Activated T-cell treated with anti-CD3 and anti-CD28 coated beads, Interleukin-2, amount 50 U/mL, for 24 hours (primary cell): ENCODE measurements at regions not wholly inside any gene's neighbourhood (a gene's known extent, or its start where the extent isn't known, plus 50 kb on each side); places are given as distances from the start of the nearest gene placed in this dataset.
"Not testable (repeated sequence)": the region's sequence is repeated elsewhere in the genome, so short reads cannot be mapped to it uniquely, and the experiment has no call there.

Source experiments
- DNase-seq: peaks from one replicate; pipeline ENCODE4 v3.0.0-alpha.2; 2020
- H3K27ac Mint-ChIP-seq: 2 replicates; pipeline ENCODE4 v1.8.0; 2020; ENCODE audit warnings: mild to moderate bottlenecking, mixed read lengths
- H3K27me3 Mint-ChIP-seq: 2 replicates; pipeline ENCODE4 v1.8.0; 2020; ENCODE audit warnings: mixed read lengths
- H3K36me3 Mint-ChIP-seq: 2 replicates; pipeline ENCODE4 v1.8.0; 2020; ENCODE audit warnings: low read depth, mixed read lengths
- H3K4me1 Mint-ChIP-seq: 2 replicates; pipeline ENCODE4 v1.8.0; 2020; ENCODE audit warnings: low read depth, mixed read lengths
- H3K4me3 Mint-ChIP-seq: 2 replicates; pipeline ENCODE4 v1.8.0; 2020; ENCODE audit warnings: mild to moderate bottlenecking, moderate library complexity, mixed read lengths
- H3K9me3 Mint-ChIP-seq: 2 replicates; pipeline ENCODE4 v1.8.0; 2020; ENCODE audit warnings: mixed read lengths

DNA sequence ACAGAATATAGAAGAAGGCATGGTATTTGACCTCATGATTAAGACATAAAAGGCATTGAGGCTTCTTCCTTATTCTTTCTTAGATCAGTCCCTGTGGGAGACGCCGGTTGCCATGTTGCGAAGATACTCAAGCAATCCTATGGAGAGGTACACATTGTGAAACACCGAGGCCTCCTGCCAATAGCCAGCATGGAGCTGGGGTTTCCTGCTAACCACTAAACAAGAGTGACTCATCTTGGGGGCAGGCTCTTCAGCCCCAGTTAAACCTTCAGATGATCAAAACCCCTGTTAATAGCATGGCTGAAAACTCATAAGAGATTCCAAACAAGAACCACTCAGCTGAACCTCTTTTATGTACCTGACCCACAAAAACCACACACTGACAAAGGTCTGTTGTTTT is 478.8 kb downstream of the CD83 start:
- no peak overlapping the region for H3K27ac Mint-ChIP-seq
- H3K4me1 Mint-ChIP-seq, result peaks cover 16% of the 10 kb centered on the region
- no peak for DNase-seq
- H3K36me3 Mint-ChIP-seq, result no peaks in the 10 kb centered on the region
- H3K4me3 Mint-ChIP-seq, result no peak overlapping the region
- no peaks in the 10 kb centered on the region for H3K9me3 Mint-ChIP-seq
- H3K27me3 Mint-ChIP-seq, result no peaks in the 10 kb centered on the region

DNA sequence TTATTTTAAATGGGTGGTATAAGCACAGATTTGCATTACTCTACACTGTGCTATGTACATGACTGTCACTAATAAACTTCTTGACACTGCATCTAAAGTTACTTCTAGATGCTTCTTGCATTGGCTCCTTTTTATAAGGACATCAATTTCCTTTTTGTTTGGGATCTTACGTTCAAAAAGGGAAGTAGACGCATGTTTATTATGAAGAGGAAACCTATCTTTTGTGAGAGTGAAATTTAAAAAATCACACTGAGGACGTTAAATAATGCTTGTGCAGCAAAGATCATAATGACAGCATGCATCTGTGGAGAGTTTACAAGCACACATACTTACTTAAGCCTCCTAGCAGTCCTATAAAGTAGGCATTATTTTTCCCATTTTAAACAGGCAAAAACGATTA is 479.5 kb downstream of the CD83 start:
- DNase-seq, result no peak
- H3K9me3 Mint-ChIP-seq, result no peaks in the 10 kb centered on the region
- H3K4me3 Mint-ChIP-seq, result no peak overlapping the region
- no peak overlapping the region for H3K27ac Mint-ChIP-seq
- H3K4me1 Mint-ChIP-seq, result peaks cover 16% of the 10 kb centered on the region
- H3K27me3 Mint-ChIP-seq, result no peaks in the 10 kb centered on the region
- no peaks in the 10 kb centered on the region for H3K36me3 Mint-ChIP-seq

DNA sequence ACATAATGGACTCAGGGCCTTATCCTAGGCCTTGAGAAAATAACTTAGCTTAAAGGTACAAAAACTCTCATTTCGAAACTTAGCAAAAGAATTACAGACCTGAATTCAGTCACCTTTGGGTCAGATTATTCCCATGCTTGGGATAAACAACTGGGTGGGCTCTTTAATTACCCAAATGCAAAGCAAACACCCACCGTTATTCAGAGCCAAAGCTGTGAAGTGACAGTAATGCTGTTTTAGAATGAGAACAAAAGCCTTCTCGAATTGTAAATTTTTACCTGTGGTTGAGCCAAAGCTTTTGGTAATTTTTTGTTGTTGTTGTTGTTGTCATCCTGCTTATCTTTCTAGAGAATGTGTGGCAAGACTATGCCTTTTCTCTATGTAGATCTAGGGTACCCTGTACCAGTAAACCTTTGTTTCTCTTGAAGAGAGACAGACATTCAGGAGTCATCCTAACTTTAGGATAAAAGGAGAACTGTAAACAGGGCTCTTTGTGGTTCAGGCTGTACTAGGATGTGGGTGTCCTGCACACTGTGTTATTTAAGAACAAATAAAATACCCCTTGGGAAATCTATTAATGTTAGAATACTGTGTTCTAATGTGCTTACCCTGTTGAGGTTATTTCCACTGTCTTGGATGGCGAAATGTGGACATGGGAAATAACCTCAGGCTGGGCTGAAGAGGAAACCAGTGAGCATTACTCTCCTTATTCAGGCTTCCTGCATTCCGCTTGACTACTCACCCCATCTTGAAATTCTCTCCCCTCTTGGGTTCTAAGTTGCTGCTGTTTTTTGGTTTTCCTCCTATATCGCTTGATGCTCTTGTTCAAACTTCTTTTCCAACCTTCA is 480.7 kb downstream of the CD83 start:
- H3K36me3 Mint-ChIP-seq, result no peaks in the 10 kb centered on the region
- no peak overlapping the region for H3K4me3 Mint-ChIP-seq
- no peaks in the 10 kb centered on the region for H3K27me3 Mint-ChIP-seq
- H3K27ac Mint-ChIP-seq, result no peak overlapping the region
- H3K9me3 Mint-ChIP-seq, result no peaks in the 10 kb centered on the region
- peaks cover 16% of the 10 kb centered on the region for H3K4me1 Mint-ChIP-seq
- no peak for DNase-seq

DNA sequence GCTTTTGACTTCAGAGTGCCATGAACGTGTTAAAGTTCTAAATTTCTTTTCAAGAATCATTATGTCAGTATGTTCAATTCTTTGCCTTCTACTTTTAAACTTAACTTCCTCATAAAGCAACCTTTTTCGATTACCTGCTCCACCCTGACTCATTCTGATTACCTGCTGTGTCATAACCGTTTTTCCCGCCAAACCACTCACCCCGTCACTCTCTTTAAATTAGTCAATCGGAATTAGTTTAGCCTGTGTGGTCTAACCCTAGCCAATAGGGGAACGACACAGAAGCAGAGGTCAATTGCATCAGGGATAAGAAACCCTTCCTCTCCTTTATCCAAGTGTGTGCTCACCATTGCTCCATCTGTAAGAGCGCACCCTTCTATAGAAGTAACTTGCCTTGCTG is 482.7 kb downstream of the CD83 start:
- H3K9me3 Mint-ChIP-seq, result not testable (repeated sequence)

DNA sequence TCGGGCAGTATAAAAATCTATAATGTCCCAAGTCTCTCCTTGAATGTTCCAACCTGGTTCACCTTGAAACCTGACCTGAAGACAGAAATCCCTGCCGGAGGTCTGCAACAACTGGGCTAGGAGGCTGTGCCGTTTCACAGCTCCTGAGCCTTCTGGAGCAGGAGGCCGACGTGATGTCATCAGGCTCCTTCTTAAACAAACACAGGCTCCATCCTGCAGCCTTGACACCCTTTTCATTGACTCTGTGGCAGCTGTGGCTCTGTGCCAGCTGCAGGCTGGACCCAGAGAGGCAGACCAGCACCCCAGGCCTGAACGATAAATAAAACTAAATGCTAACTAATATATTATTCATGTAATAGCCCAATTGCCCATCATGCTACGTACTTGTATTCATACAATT is 483.9 kb downstream of the CD83 start:
- no peak for DNase-seq
- H3K4me1 Mint-ChIP-seq, result peaks cover 12% of the 10 kb centered on the region
- no peaks in the 10 kb centered on the region for H3K36me3 Mint-ChIP-seq
- no peaks in the 10 kb centered on the region for H3K9me3 Mint-ChIP-seq
- no peaks in the 10 kb centered on the region for H3K27me3 Mint-ChIP-seq
- H3K27ac Mint-ChIP-seq, result no peak overlapping the region
- no peak overlapping the region for H3K4me3 Mint-ChIP-seq

More for the DNA sequence above, 482.7 kb downstream of the CD83 start:
- not testable (repeated sequence) for H3K36me3 Mint-ChIP-seq, H3K27me3 Mint-ChIP-seq, H3K4me3 Mint-ChIP-seq, H3K27ac Mint-ChIP-seq, DNase-seq
- peaks cover 16% of the 10 kb centered on the region for H3K4me1 Mint-ChIP-seq

DNA sequence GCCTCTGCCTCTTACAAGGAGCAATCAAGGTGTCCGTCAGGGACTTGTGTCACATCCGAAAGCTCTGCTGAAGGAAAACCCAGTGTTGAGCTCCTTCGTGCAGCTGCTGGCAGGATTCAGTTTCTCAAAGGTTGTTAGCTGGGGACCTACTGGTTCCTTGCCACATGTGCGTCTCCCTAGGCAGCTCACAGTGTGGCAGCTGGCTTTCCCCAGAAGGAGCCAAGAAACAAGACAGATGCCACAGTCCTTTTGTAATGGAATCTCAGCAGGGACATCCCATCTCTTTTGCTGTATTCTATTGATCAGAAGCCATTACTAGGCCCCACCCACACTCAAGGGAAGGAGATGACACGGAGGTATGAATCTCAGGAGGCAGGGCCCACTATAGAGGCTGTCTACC is 488.8 kb downstream of the CD83 start:
- no peak overlapping the region for H3K27ac Mint-ChIP-seq
- H3K4me3 Mint-ChIP-seq, result no peak overlapping the region
- no peaks in the 10 kb centered on the region for H3K36me3 Mint-ChIP-seq
- no peak for DNase-seq
- H3K9me3 Mint-ChIP-seq, result peaks cover 3% of the 10 kb centered on the region
- peaks cover 1% of the 10 kb centered on the region for H3K4me1 Mint-ChIP-seq
- peaks cover 3% of the 10 kb centered on the region for H3K27me3 Mint-ChIP-seq

DNA sequence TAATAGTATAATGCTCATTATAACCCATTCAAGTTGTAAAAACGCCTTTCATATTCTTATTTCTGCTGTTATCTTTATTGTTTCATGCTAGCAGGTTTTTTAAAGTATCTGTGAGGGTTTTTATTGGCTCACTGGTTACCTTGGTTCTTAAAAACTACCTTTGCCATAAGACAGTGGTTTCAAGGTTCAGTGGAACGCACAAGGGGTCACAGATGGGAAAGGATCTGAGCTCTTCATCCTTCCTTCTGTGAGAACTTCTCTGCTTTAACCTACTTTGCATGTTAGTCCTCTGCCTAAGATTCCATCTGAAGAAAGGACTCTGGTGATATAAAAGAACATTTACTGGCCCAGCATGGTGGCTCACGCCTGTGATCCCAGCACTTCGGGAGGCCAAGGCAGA is 492.6 kb downstream of the CD83 start:
- H3K9me3 Mint-ChIP-seq, result peaks cover 3% of the 10 kb centered on the region
- peaks cover 3% of the 10 kb centered on the region for H3K27me3 Mint-ChIP-seq
- H3K4me3 Mint-ChIP-seq, result no peak overlapping the region
- DNase-seq, result no peak
- peaks cover 10% of the 10 kb centered on the region for H3K4me1 Mint-ChIP-seq
- no peak overlapping the region for H3K27ac Mint-ChIP-seq
- H3K36me3 Mint-ChIP-seq, result no peaks in the 10 kb centered on the region

DNA sequence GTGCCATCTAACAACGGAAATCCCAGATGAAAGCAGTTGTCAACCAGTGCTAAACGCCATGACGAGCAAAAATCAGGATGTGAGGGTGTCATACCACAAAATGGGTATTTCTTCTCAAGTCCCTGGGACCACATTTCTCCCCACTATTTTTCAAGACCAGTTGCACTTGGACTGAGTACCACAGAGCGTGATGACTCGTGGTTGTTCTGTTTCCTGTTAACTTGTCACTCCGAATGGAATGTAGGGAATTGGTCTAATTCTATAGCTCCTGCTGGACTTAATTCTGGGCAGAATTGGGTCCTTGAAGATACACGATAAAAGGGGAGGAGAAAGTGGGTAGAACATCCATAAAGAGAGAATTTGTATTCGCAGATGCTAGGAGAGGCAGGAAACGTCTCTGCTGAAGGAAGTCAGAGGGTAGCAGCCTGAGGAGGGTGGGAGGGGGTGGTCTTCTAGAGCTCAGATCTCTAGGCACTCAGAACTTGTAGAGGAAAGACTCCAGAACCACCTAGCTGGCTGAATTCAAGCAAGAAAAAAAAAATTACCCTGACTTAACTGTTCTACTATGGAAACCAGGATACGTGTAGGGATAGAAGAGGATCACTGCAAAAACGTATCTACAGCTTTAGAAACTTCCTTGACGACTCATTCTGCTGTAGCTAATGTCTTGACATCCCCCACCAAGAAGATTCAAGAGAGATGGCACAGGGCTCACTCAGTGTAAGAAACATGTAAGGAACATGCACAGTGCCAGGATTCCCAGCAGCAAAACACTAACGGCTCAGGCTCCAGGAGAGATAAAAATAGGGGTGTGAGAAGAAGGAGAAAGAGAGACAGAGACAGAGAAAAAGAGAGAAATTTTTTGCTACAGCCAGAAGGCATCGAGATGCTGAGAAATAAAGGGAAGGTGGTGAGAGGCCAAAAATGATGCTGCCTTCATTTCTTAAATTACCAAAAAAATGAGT is 494.7 kb downstream of the CD83 start:
- Mint-ChIP-seq H3K27me3 (peaks cover 3% of the 10 kb centered on the region), H3K27ac (no peak overlapping the region), H3K9me3 (peaks cover 8% of the 10 kb centered on the region), H3K4me1 (peaks cover 15% of the 10 kb centered on the region), H3K4me3 (no peak overlapping the region), H3K36me3 (no peaks in the 10 kb centered on the region)
- DNase-seq, result no peak

DNA sequence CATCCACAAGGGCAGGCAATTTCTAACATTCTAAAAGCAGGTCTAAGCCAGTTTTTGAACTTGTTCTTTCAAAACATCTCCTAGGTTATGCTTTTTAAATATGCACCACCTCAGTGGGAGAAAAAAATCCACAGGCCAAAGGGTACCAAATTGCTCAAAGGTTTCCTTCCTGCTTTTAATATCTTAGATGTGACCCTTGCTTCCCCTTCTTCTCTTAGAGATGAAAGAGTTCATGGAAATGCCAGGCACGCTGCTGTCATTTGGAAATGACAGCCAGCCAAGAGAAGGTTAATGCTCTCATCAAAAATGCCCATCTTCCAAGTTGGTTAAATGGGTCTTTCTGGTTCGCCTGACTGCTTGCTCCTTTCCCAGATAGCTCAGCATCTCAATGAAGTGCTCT is 497.1 kb downstream of the CD83 start:
- Mint-ChIP-seq H3K27ac (no peak overlapping the region), H3K27me3 (peaks cover 3% of the 10 kb centered on the region), H3K9me3 (peaks cover 8% of the 10 kb centered on the region), H3K4me3 (no peak overlapping the region), H3K36me3 (no peaks in the 10 kb centered on the region), H3K4me1 (peaks cover 16% of the 10 kb centered on the region)
- DNase-seq, result no peak

DNA sequence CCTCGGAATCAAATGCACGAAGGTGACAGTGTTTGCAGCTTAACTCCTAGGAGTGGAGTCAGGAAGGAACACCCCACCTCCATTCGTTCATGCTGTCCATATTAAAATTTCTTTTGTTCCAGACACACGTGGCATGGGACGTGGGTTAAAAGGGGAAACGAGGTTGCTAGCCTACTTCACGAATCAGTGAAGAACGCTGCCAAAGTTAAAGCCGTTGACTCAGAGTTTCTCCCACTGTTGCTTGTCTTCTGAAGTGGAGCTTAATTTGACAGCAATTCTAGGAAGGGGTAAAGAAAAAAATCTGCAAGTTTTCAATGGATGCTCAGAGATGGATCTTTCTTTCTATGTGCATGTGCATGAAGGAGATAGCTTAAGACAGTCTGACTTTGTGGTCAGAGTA is 499.1 kb downstream of the CD83 start:
- no peak for DNase-seq
- H3K9me3 Mint-ChIP-seq, result peaks cover 5% of the 10 kb centered on the region
- H3K27ac Mint-ChIP-seq, result no peak overlapping the region
- no peak overlapping the region for H3K4me3 Mint-ChIP-seq
- H3K36me3 Mint-ChIP-seq, result no peaks in the 10 kb centered on the region
- peaks cover 17% of the 10 kb centered on the region for H3K4me1 Mint-ChIP-seq
- no peaks in the 10 kb centered on the region for H3K27me3 Mint-ChIP-seq

DNA sequence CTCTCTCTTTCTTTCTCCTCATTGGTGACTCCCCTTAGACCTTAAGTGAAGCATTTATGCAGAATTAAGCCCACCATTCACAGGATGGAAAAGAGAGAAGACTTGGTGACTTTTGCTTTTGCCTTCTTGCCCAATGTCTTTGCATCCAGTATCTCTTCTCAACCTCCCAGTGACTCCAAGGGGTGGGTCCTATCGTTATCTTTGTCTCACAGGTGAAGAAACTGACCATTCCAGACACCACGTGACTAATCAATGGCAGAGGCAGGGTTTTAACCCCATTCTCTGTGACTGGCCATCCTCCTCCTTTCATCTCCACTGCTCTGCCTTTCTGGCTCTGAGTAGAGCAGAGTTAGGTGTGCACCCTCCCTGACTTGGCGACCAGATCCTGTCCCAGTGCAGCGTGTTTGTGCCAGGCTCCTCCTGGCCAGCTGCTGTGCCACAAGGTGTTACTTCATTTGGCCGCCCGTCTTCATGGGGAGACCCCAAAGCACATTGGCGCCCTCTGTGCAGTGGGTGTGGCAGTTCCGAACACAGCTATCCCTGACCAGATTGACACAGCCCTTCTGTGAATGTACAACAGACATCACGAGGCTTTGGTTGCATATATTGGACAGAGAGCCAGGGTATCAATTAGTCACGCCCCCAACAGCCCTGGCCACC is 501.3 kb downstream of the CD83 start:
- Mint-ChIP-seq H3K9me3 (peaks cover 5% of the 10 kb centered on the region), H3K4me1 (peaks cover 15% of the 10 kb centered on the region), H3K4me3 (no peak overlapping the region), H3K36me3 (no peaks in the 10 kb centered on the region), H3K27me3 (no peaks in the 10 kb centered on the region), H3K27ac (no peak overlapping the region)
- no peak for DNase-seq

DNA sequence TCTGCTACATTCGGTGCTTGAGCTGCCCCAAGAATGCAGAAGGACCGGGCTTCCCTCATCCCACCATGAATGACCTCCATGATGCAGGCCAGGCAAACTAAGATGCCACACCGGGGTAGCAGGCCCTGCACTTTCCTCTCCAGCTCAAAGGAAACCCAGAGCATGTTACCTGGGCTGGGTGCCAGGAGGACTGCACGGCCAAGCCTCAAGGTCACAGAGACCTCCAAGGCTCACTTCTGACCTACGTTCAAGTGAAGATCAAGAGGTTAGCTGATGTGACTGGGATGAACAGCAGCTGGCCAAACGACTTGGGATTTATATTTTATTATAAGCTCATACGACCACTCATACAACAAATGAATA is 501.8 kb downstream of the CD83 start:
- Mint-ChIP-seq H3K9me3 (peaks cover 5% of the 10 kb centered on the region), H3K4me3 (no peak overlapping the region), H3K36me3 (no peaks in the 10 kb centered on the region), H3K27ac (no peak overlapping the region), H3K27me3 (no peaks in the 10 kb centered on the region), H3K4me1 (peaks cover 15% of the 10 kb centered on the region)
- DNase-seq, result no peak

DNA sequence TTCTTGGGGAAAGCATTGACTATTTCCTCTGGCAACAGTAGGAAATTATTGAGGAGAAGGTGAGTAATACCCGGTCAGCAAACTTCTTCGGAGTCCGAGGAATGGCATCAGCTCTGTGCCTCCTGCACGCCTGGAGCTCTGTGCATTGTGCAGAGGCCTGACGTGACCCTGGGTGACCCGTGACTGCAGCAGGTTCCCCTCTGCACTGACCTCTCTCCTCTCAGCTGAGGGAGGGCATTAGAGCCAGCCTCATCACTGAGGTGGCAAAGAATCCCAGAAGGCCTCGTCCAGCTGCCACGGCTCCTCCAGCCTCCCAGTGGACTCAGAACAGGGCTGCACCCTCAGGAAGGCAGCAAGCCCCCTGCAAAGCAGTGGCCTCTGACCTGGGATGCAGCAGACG is 502.9 kb downstream of the CD83 start:
- Mint-ChIP-seq H3K4me3 (no peak overlapping the region), H3K4me1 (peaks cover 19% of the 10 kb centered on the region), H3K36me3 (no peaks in the 10 kb centered on the region), H3K9me3 (peaks cover 2% of the 10 kb centered on the region), H3K27ac (no peak overlapping the region), H3K27me3 (no peaks in the 10 kb centered on the region)
- no peak for DNase-seq

DNA sequence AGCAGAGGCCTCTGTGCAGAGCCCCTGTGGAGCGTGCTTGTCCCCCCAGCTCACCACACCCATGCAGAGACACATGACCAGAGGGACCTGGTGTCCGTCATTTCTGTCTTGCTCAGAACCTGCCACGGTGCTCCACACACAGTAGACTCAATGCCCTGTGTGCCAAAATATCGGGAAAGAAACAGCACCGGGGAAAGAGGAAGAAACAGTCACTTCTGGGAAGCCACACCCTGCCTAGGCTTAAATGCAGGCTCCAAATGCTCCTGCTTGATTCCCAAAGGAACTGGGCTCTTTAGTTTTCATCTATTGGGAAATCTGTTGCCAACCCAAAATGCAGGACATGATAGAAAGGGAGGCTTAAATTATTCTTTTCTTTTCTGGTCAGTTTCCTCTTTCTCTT is 503.9 kb downstream of the CD83 start:
- peaks cover 21% of the 10 kb centered on the region for H3K4me1 Mint-ChIP-seq
- H3K4me3 Mint-ChIP-seq, result no peak overlapping the region
- no peaks in the 10 kb centered on the region for H3K27me3 Mint-ChIP-seq
- no peaks in the 10 kb centered on the region for H3K9me3 Mint-ChIP-seq
- no peak for DNase-seq
- H3K27ac Mint-ChIP-seq, result no peak overlapping the region
- no peaks in the 10 kb centered on the region for H3K36me3 Mint-ChIP-seq
